HCT116 (cell line): ENCODE measurements at regions not wholly inside any gene's neighbourhood (a gene's known extent, or its start where the extent isn't known, plus 50 kb on each side); places are given as distances from the start of the nearest gene placed in this dataset.
"Not testable (repeated sequence)": the region's sequence is repeated elsewhere in the genome, so short reads cannot be mapped to it uniquely, and the experiment has no call there.

Source experiments
- ATAC-seq: fragments of 200-7000 bp; cut with Tn5 transposase; 2 replicates; pipeline ENCODE4 v1.9.1; 2020; ENCODE audit warnings: mild to moderate bottlenecking, moderate library complexity
- BruUV-seq: library from RNA; stranded (reverse); fragments of 400-500 nt; replicated peaks from 2 replicates; lab custom pipeline; 2021; lab: Mats Ljungman, UMichigan
- CTCF ChIA-PET: fragments of 300-600 bp; sonication (Branson Sonifier 250); formaldehyde crosslinking; loops from one replicate; lab custom pipeline; 2021; ENCODE audit warnings: antibody characterized with exemption; lab: Charles Lee
- POLR2A ChIA-PET: fragments of 300-600, 350-600 bp; sonication (Branson Sonifier 250); formaldehyde crosslinking; loops from one replicate; lab custom pipeline; 2021; ENCODE audit warnings: antibody characterized with exemption; lab: Charles Lee
- RAD21 ChIA-PET, 2 experiments: fragments of 300-600 bp; sonication (Branson Sonifier 250); formaldehyde crosslinking; loops; one replicate each; lab custom pipeline; 2023; ENCODE audit warnings: low total read pairs in 2 of 2; ENCODE audit not compliant: uncharacterized antibody in 2 of 2, unreplicated experiment in 2 of 2, low non-redundant PET in 1 of 2; lab: Charles Lee
- DNase-seq: peaks from one replicate; pipeline ENCODE4 v3.0.0-alpha.2; 2010; ENCODE audit warnings: low read depth, low spot score
- H2AFZ ChIP-seq: fragments of 200-600 bp; shearing (Covaris generic), sonication (generic); 2 replicates; pipeline ENCODE4 v1.6.1; 2017; ENCODE audit warnings: low read depth, mixed run types, mixed read lengths, antibody characterized with exemption, low read length; ENCODE audit not compliant: poor library complexity, severe bottlenecking
- H3K27ac ChIP-seq: 2 replicates; pipeline ENCODE4 v1.5.1; 2012; ENCODE audit warnings: low read depth, low read length
- H3K27me3 ChIP-seq: fragments of 200-600 bp; sonication (generic); 2 replicates; pipeline ENCODE4 v1.6.1; 2016; ENCODE audit warnings: mixed run types, low read length, mixed read lengths; ENCODE audit not compliant: insufficient read depth
- H3K36me3 ChIP-seq, 2 experiments: fragments of 200-500 bp in 1 of 2; fragments of 200-600 bp in 1 of 2; sonication (Bioruptor generic) in 1 of 2; sonication (generic) in 1 of 2; 2 replicates each; pipeline versions ENCODE4 v1.5.1 to v1.6.1; 2014 to 2016; ENCODE audit warnings: low read length in 2 of 2, inconsistent platforms in 1 of 2, mixed read lengths in 1 of 2, mixed run types in 1 of 2; ENCODE audit not compliant: insufficient read depth in 2 of 2, control insufficient read depth in 1 of 2
- H3K4me1 ChIP-seq, 2 experiments: fragments of 200-600 bp in 1 of 2; sonication (generic) in 1 of 2; 2 replicates each; pipeline versions ENCODE4 v1.5.1 to v1.6.1; 2012 to 2017; ENCODE audit warnings: low read length in 2 of 2, inconsistent platforms in 1 of 2, mild to moderate bottlenecking in 1 of 2, mixed read lengths in 1 of 2, mixed run types in 1 of 2, moderate library complexity in 1 of 2; ENCODE audit not compliant: insufficient read depth in 2 of 2, control insufficient read depth in 1 of 2
- H3K4me2 ChIP-seq: fragments of 200-600 bp; sonication (generic); 2 replicates; pipeline ENCODE4 v1.6.1; 2017; ENCODE audit warnings: mixed run types, low read length, mixed read lengths
- H3K4me3 ChIP-seq, 2 experiments: fragments of 200-600 bp in 1 of 2; sonication (generic) in 1 of 2; replicated peaks in 1 of 2; 2 replicates each; pipeline ENCODE4 v1.5.1; 2011 to 2016; ENCODE audit warnings: low read length in 2 of 2, control low read depth in 1 of 2, low read depth in 1 of 2, mild to moderate bottlenecking in 1 of 2, mixed read lengths in 1 of 2, mixed run types in 1 of 2
- H3K79me2 ChIP-seq: fragments of 200-600 bp; sonication (generic); 2 replicates; pipeline ENCODE4 v1.6.1; 2017; ENCODE audit warnings: mild to moderate bottlenecking, mixed run types, low read length, moderate library complexity, mixed read lengths; ENCODE audit not compliant: insufficient read depth
- H3K9ac ChIP-seq: fragments of 200-600 bp; sonication (generic); 2 replicates; pipeline ENCODE4 v1.6.1; 2016; ENCODE audit warnings: low read length, mixed read lengths
- H3K9me2 ChIP-seq: fragments of 200-600 bp; sonication (generic), shearing (Covaris generic); 2 replicates; pipeline ENCODE4 v1.6.1; 2017; ENCODE audit warnings: mixed run types, mild to moderate bottlenecking, moderate library complexity; ENCODE audit not compliant: insufficient read depth
- H3K9me3 ChIP-seq, 2 experiments: fragments of 200-500 bp in 1 of 2; fragments of 200-600 bp in 1 of 2; sonication (Bioruptor generic) in 1 of 2; sonication (generic) in 1 of 2; 2 replicates each; pipeline ENCODE4 v1.6.1; 2014 to 2017; ENCODE audit warnings: low read length in 2 of 2, mixed read lengths in 2 of 2, inconsistent platforms in 1 of 2, low read depth in 1 of 2, mild to moderate bottlenecking in 1 of 2, mixed run types in 1 of 2, moderate library complexity in 1 of 2; ENCODE audit not compliant: control insufficient read depth in 1 of 2, insufficient read depth in 1 of 2
- H4K20me1 ChIP-seq: fragments of 200-600 bp; sonication (generic), shearing (Covaris generic); 2 replicates; pipeline ENCODE4 v1.6.1; 2017; ENCODE audit warnings: mixed run types, mild to moderate bottlenecking, moderate library complexity; ENCODE audit not compliant: insufficient read depth
- ELF1 ChIP-seq: IDR thresholded peaks from 2 replicates; pipeline ENCODE4 v1.6.1; 2012; ENCODE audit warnings: low read depth, borderline replicate concordance
- EZH2phosphoT487 ChIP-seq: fragments of 200-600 bp; IDR thresholded peaks from 2 replicates; pipeline ENCODE4 v1.6.1; 2018; ENCODE audit warnings: antibody characterized with exemption, borderline replicate concordance
- JUND ChIP-seq: IDR thresholded peaks from 2 replicates; pipeline ENCODE4 v1.6.1; 2012
- POLR2A ChIP-seq: IDR thresholded peaks from 2 replicates; pipeline ENCODE4 v1.7.0; 2011; ENCODE audit warnings: borderline replicate concordance; ENCODE audit not compliant: insufficient read depth, insufficient read length; ENCODE audit errors: extremely low read depth
- RAD21 ChIP-seq: IDR thresholded peaks from 2 replicates; pipeline ENCODE4 v1.6.1; 2012; ENCODE audit warnings: low read depth, mild to moderate bottlenecking
- SRF ChIP-seq: IDR thresholded peaks from 2 replicates; pipeline ENCODE4 v1.6.1; 2012; ENCODE audit warnings: low read depth
- ZFX ChIP-seq: fragments of 450-650 bp; IDR thresholded peaks from 2 replicates; pipeline ENCODE4 v1.6.1; 2017
- ZNF274 ChIP-seq: fragments of 200-500 bp; sonication (Bioruptor generic); IDR thresholded peaks from 2 replicates; pipeline ENCODE4 v1.6.1; 2014; ENCODE audit warnings: mild to moderate bottlenecking, low read depth, low read length, inconsistent platforms
- intact Hi-C: fragments of 100-400 bp; cut with micrococcal nuclease; formaldehyde crosslinking; loops from 2 replicates; pipeline ENCODE4 v1.10.0; 2022
- TF ChIP-seq, protein P1 (sequence below): IDR thresholded peaks from 2 replicates; pipeline ENCODE4 v1.6.1; 2012

GRCh38 chrX:75957107-75957610, 172.1 kb upstream of the MAGEE2 start:
- intact Hi-C loops = no loop called here
- no peaks in the 10 kb centered on the region for H4K20me1 ChIP-seq
- POLR2A ChIA-PET = no interaction called here
- DNase-seq (no peak), ATAC-seq (no peak)
- H3K27ac ChIP-seq = no peak overlapping the region
- H3K79me2 ChIP-seq = no peaks in the 10 kb centered on the region
- TF ChIP-seq EZH2phosphoT487 (no peak), POLR2A (no peak), JUND (no peak), SRF (no peak), ELF1 (no peak), ZFX (no peak), ZNF274 (no peak), RAD21 (no peak)
- TF ChIP-seq, protein P1, sequence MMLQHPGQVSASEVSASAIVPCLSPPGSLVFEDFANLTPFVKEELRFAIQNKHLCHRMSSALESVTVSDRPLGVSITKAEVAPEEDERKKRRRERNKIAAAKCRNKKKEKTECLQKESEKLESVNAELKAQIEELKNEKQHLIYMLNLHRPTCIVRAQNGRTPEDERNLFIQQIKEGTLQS = no peak
- no peak overlapping the region for H2AFZ ChIP-seq
- RAD21 ChIA-PET = no interaction called here
- CTCF ChIA-PET = no interaction called here
- H3K27me3 ChIP-seq = no peaks in the 10 kb centered on the region
- BruUV-seq = no TSS peak
- no peak overlapping the region for H3K9ac ChIP-seq
- H3K4me1 ChIP-seq = no peaks in the 10 kb centered on the region
- no peak overlapping the region for H3K4me3 ChIP-seq
- no peak overlapping the region for H3K4me2 ChIP-seq
- no peaks in the 10 kb centered on the region for H3K36me3 ChIP-seq
- no peaks in the 10 kb centered on the region for H3K9me3 ChIP-seq
- H3K9me2 ChIP-seq = no peaks in the 10 kb centered on the region

- H3K4me2 ChIP-seq, H3K79me2 ChIP-seq, RAD21 ChIA-PET, BruUV-seq, H2AFZ ChIP-seq, H3K36me3 ChIP-seq, H3K27me3 ChIP-seq, ATAC-seq, H3K27ac ChIP-seq, POLR2A ChIA-PET, H4K20me1 ChIP-seq, H3K9me3 ChIP-seq, CTCF ChIA-PET, DNase-seq, H3K4me1 ChIP-seq, H3K9me2 ChIP-seq, intact Hi-C loops, H3K4me3 ChIP-seq, H3K9ac ChIP-seq: not testable (repeated sequence)
Observed at GRCh38 chrX:75961321-75961720, 176.3 kb upstream of the MAGEE2 start.
